ENCODE measurements at regions not wholly inside any gene's neighbourhood (a gene's known extent, or its start where the extent isn't known, plus 50 kb on each side); places are given as distances from the start of the nearest gene placed in this dataset.

DNA sequence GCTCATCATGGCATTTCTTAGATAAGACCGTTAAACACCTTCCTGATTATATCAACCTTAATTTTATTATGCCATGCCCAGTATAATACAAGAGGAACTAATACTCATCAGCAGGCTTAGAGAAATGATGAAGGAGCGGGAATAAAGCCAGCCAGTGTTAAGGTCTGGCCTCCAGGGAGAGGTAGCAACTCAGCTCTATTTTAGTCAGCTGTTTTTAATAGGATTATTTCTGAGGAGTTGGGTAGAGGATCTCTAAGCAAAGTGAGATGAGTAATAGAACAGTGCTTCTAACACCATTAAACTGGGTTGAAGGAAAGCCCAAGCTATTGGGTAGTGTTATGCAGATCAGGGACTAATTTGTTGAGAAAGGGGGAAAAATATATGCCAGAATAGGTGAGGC is 921.5 kb downstream of the TTLL7 start:
- no peak for TF ChIP-seq ZBTB7A (IDR thresholded peaks at IDR 0.05; ENCODE audit: low read depth)
- TF ChIP-seq, protein P1, sequence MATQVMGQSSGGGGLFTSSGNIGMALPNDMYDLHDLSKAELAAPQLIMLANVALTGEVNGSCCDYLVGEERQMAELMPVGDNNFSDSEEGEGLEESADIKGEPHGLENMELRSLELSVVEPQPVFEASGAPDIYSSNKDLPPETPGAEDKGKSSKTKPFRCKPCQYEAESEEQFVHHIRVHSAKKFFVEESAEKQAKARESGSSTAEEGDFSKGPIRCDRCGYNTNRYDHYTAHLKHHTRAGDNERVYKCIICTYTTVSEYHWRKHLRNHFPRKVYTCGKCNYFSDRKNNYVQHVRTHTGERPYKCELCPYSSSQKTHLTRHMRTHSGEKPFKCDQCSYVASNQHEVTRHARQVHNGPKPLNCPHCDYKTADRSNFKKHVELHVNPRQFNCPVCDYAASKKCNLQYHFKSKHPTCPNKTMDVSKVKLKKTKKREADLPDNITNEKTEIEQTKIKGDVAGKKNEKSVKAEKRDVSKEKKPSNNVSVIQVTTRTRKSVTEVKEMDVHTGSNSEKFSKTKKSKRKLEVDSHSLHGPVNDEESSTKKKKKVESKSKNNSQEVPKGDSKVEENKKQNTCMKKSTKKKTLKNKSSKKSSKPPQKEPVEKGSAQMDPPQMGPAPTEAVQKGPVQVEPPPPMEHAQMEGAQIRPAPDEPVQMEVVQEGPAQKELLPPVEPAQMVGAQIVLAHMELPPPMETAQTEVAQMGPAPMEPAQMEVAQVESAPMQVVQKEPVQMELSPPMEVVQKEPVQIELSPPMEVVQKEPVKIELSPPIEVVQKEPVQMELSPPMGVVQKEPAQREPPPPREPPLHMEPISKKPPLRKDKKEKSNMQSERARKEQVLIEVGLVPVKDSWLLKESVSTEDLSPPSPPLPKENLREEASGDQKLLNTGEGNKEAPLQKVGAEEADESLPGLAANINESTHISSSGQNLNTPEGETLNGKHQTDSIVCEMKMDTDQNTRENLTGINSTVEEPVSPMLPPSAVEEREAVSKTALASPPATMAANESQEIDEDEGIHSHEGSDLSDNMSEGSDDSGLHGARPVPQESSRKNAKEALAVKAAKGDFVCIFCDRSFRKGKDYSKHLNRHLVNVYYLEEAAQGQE (IDR thresholded peaks at IDR 0.05; ENCODE audit: low read depth): no peak
- TF ChIP-seq CEBPB (IDR thresholded peaks at IDR 0.05): no peak
- no peak for TF ChIP-seq RAD21 (IDR thresholded peaks at IDR 0.05; ENCODE audit: low read depth)
- no peak for TF ChIP-seq EGR1 (IDR thresholded peaks at IDR 0.05)
- no peak for TF ChIP-seq CREB1 (IDR thresholded peaks at IDR 0.05; ENCODE audit: low read depth)
- no peak for TF ChIP-seq EP300 (IDR thresholded peaks at IDR 0.05; ENCODE audit: borderline replicate concordance)
- TF ChIP-seq, protein P2, sequence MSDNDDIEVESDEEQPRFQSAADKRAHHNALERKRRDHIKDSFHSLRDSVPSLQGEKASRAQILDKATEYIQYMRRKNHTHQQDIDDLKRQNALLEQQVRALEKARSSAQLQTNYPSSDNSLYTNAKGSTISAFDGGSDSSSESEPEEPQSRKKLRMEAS (IDR thresholded peaks at IDR 0.05): no peak
- TF ChIP-seq YY1 (IDR thresholded peaks at IDR 0.05; ENCODE audit: low read depth): no peak

Measured in Ishikawa (cell line).